Lower leg skin (tissue), 4 donors: ENCODE measurements at regions not wholly inside any gene's neighbourhood (a gene's known extent, or its start where the extent isn't known, plus 50 kb on each side); places are given as distances from the start of the nearest gene placed in this dataset.

Experiments
- DNase-seq, 2 donors: peaks; one replicate each; pipeline ENCODE4 v3.0.0-alpha.2; 2019; ENCODE audit warnings: low spot score in 2 of 2
- H3K4me3 ChIP-seq: fragments of 200-600 bp; sonication (generic); 2 replicates; pipeline ENCODE4 v1.5.1; 2017; ENCODE audit warnings: mild to moderate bottlenecking, low read depth; ENCODE audit not compliant: poor library complexity, severe bottlenecking
- CTCF ChIP-seq, 3 donors: fragments of 450-650 bp; IDR thresholded peaks; one replicate each; pipeline ENCODE4 v1.5.1; 2016; ENCODE audit warnings: antibody characterized with exemption in 3 of 3, mild to moderate bottlenecking in 3 of 3, moderate library complexity in 2 of 3
- POLR2A ChIP-seq, 2 donors: fragments of 450-650 bp; IDR thresholded peaks; one replicate each; pipeline ENCODE4 v1.6.1; 2016 to 2017; ENCODE audit warnings: antibody characterized with exemption in 2 of 2, mild to moderate bottlenecking in 1 of 2, moderate library complexity in 1 of 2
- WGBS, 2 donors: methylation state at CpG; one replicate each; pipeline ENCODE4 v1.1.5; 2018; 5-methylcytosine and 5-hydroxymethylcytosine counted together
- intact Hi-C: fragments of 100-400 bp; cut with DNase I; formaldehyde crosslinking; loops from one replicate; pipeline ENCODE4 v1.15.0; 2023; ENCODE audit warnings: low total_unique reads

GRCh38 chr11:11782532-11783110 lies 59.2 kb upstream of the USP47 start:
- TF ChIP-seq POLR2A (IDR thresholded peaks at IDR 0.05) (no peak), CTCF (IDR thresholded peaks at IDR 0.05) (no peak)
- intact Hi-C loops, result loop anchor here (10.0 kb wide), 1 partner anchor 748 kb away; no protein-coding TSS in a partner anchor
- DNase-seq, result peak in 1 of 2 donors; percentile 68
- WGBS, 2 donors, result 52 to 54% methylated on average over 3 of the region's 3 CpGs
- H3K4me3 ChIP-seq, result no peak overlapping the region

GRCh38 chr11:11780858-11781257 lies 60.9 kb upstream of the USP47 start:
- TF ChIP-seq POLR2A (IDR thresholded peaks at IDR 0.05) (no peak), CTCF (IDR thresholded peaks at IDR 0.05) (no peak)
- no peak overlapping the region for H3K4me3 ChIP-seq
- 87 to 89% methylated on average over 8 of the region's 8 CpGs for WGBS, 2 donors
- DNase-seq, result no peak
- intact Hi-C loops, result loop anchor here (10.0 kb wide), 1 partner anchor 746 kb away; no protein-coding TSS in a partner anchor

GRCh38 chr11:11779975-11780374 lies 61.8 kb upstream of the USP47 start:
- no peak overlapping the region for H3K4me3 ChIP-seq
- no peak for DNase-seq
- TF ChIP-seq CTCF (IDR thresholded peaks at IDR 0.05) (no peak), POLR2A (IDR thresholded peaks at IDR 0.05) (no peak)
- WGBS, 2 donors, result 64 to 71% methylated on average over 2 of the region's 2 CpGs
- intact Hi-C loops, result loop anchor here (10.0 kb wide), 1 partner anchor 745 kb away; no protein-coding TSS in a partner anchor

GRCh38 chr11:11777897-11778296 lies 63.9 kb upstream of the USP47 start:
- WGBS, 2 donors, result 75 to 78% methylated on average over 3 of the region's 3 CpGs
- DNase-seq, result no peak
- TF ChIP-seq CTCF (IDR thresholded peaks at IDR 0.05) (no peak), POLR2A (IDR thresholded peaks at IDR 0.05) (no peak)
- H3K4me3 ChIP-seq, result no peak overlapping the region
- intact Hi-C loops, result no loop called here

GRCh38 chr11:11776714-11777113 lies 65.1 kb upstream of the USP47 start:
- intact Hi-C loops, result no loop called here
- TF ChIP-seq POLR2A (IDR thresholded peaks at IDR 0.05) (no peak), CTCF (IDR thresholded peaks at IDR 0.05) (no peak)
- WGBS, 2 donors, result 86 to 88% methylated on average over 6 of the region's 6 CpGs
- DNase-seq, result no peak
- no peak overlapping the region for H3K4me3 ChIP-seq

- 84 to 93% methylated on average over 2 of the region's 2 CpGs for WGBS, 2 donors
- H3K4me3 ChIP-seq, result no peak overlapping the region
- TF ChIP-seq CTCF (IDR thresholded peaks at IDR 0.05) (no peak), POLR2A (IDR thresholded peaks at IDR 0.05) (no peak)
These were observed 66.8 kb upstream of the USP47 start for GRCh38 chr11:11774928-11775327.

More at GRCh38 chr11:11774928-11775327, 66.8 kb upstream of the USP47 start:
- DNase-seq, result no peak
- intact Hi-C loops, result no loop called here
